Endothelial cell of umbilical vein (primary cell): ENCODE measurements at regions not wholly inside any gene's neighbourhood (a gene's known extent, or its start where the extent isn't known, plus 50 kb on each side); places are given as distances from the start of the nearest gene placed in this dataset.

Experiments
- BruUV-seq: library from RNA; stranded (reverse); fragments of 400-500 nt; replicated peaks from 2 replicates; lab custom pipeline; 2021; lab: Mats Ljungman, UMichigan
- CTCF ChIA-PET: fragments of 300-600, 350-600 bp; sonication (Branson Sonifier 250); formaldehyde crosslinking; loops from one replicate; lab custom pipeline; 2021; ENCODE audit warnings: antibody characterized with exemption, inconsistent platforms; lab: Charles Lee
- POLR2A ChIA-PET: fragments of 300-600, 350-600 bp; sonication (Branson Sonifier 250); formaldehyde crosslinking; loops from one replicate; lab custom pipeline; 2021; ENCODE audit warnings: antibody characterized with exemption, inconsistent platforms; lab: Charles Lee
- DNase-seq: peaks from one replicate; pipeline ENCODE4 v3.0.0-alpha.2; 2011; ENCODE audit warnings: low read depth, low spot score
- FAIRE-seq: peaks from 2 replicates; lab custom pipeline; 2011; peaks lifted over from hg19 to GRCh38; lab: Jason Lieb, UNC
- H2AFZ ChIP-seq: 2 replicates; pipeline ENCODE4 v1.6.0; 2012; ENCODE audit warnings: low read depth, low read length, control low read depth, inconsistent platforms
- H3K27ac ChIP-seq: 2 replicates; pipeline ENCODE4 v1.5.1; 2011; ENCODE audit warnings: low read depth, mild to moderate bottlenecking, control low read depth, low read length, moderate library complexity; ENCODE audit not compliant: insufficient read depth
- H3K27me3 ChIP-seq, 2 experiments: 2 replicates each; pipeline versions ENCODE4 v1.6.0 to v1.6.1; 2011; ENCODE audit warnings: low read length in 2 of 2, mixed read lengths in 1 of 2; ENCODE audit not compliant: control insufficient read depth in 2 of 2, insufficient read depth in 2 of 2
- H3K36me3 ChIP-seq, 2 experiments: 2 replicates in 1 of 2; 3 replicates in 1 of 2; pipeline ENCODE4 v1.5.1; 2011; ENCODE audit warnings: low read length in 2 of 2, mild to moderate bottlenecking in 1 of 2, moderate library complexity in 1 of 2; ENCODE audit not compliant: control insufficient read depth in 2 of 2, insufficient read depth in 2 of 2; ENCODE audit errors: extremely low read depth in 1 of 2
- H3K4me1 ChIP-seq: 3 replicates; pipeline ENCODE4 v1.5.1; 2011; ENCODE audit warnings: mild to moderate bottlenecking, low read length; ENCODE audit not compliant: control insufficient read depth, insufficient read depth; ENCODE audit errors: extremely low read depth
- H3K4me2 ChIP-seq: 2 replicates; pipeline ENCODE4 v1.6.1; 2011; ENCODE audit warnings: low read length, control low read depth, mixed read lengths; ENCODE audit not compliant: insufficient read depth
- H3K4me3 ChIP-seq, 3 experiments: fragments of 200-600 bp in 1 of 3; sonication (generic), shearing (Covaris generic) in 1 of 3; replicated peaks in 1 of 3; 2 replicates each; pipeline ENCODE4 v1.5.1; 2011 to 2016; ENCODE audit warnings: control low read depth in 3 of 3, low read length in 3 of 3, mild to moderate bottlenecking in 2 of 3, inconsistent platforms in 1 of 3, low read depth in 1 of 3, moderate library complexity in 1 of 3; ENCODE audit not compliant: insufficient read depth in 1 of 3
- H3K79me2 ChIP-seq: 2 replicates; pipeline ENCODE4 v1.6.0; 2012; ENCODE audit warnings: low read length, inconsistent platforms; ENCODE audit not compliant: control insufficient read depth, insufficient read depth
- H3K9ac ChIP-seq: replicated peaks from 2 replicates; pipeline ENCODE3; 2011; ENCODE audit warnings: low read length, control low read depth; ENCODE audit not compliant: insufficient read depth; ENCODE audit errors: extremely low read depth
- H3K9me1 ChIP-seq: replicated peaks from 3 replicates; pipeline ENCODE4 v1.6.0; 2011; ENCODE audit warnings: mild to moderate bottlenecking, low read length; ENCODE audit not compliant: control insufficient read depth, insufficient read depth; ENCODE audit errors: extremely low read depth
- H3K9me3 ChIP-seq: replicated peaks from 2 replicates; pipeline ENCODE4 v1.5.1; 2012; ENCODE audit warnings: low read length, inconsistent platforms; ENCODE audit not compliant: control insufficient read depth, insufficient read depth
- H4K20me1 ChIP-seq: replicated peaks from 2 replicates; pipeline ENCODE3; 2011; ENCODE audit warnings: mild to moderate bottlenecking, low read length; ENCODE audit not compliant: control insufficient read depth, insufficient read depth; ENCODE audit errors: extremely low read depth
- CTCF ChIP-seq, 2 donors: IDR thresholded peaks; 1 replicate in 1 of 2; 2 replicates in 1 of 2; pipeline ENCODE4 v1.5.1; 2011; ENCODE audit warnings: low read length in 2 of 2, mild to moderate bottlenecking in 2 of 2, moderate library complexity in 2 of 2, control low read depth in 1 of 2, inconsistent platforms in 1 of 2, low read depth in 1 of 2; ENCODE audit not compliant: insufficient read depth in 1 of 2; ENCODE audit errors: extremely low read depth in 1 of 2
- EZH2 ChIP-seq: IDR thresholded peaks from 2 replicates; pipeline ENCODE4 v1.6.1; 2012; ENCODE audit warnings: borderline replicate concordance, low read depth, mild to moderate bottlenecking, moderate library complexity, low read length, inconsistent platforms; ENCODE audit not compliant: severe bottlenecking
- FOS ChIP-seq: IDR thresholded peaks from 2 replicates; pipeline ENCODE4 v1.6.1; 2011; ENCODE audit warnings: mild to moderate bottlenecking, low read length, moderate library complexity, borderline replicate concordance; ENCODE audit not compliant: insufficient read depth
- GATA2 ChIP-seq: IDR thresholded peaks from 2 replicates; pipeline ENCODE4 v1.7.0; 2011; ENCODE audit warnings: low read depth, mild to moderate bottlenecking, moderate library complexity, mixed read lengths, low read length; ENCODE audit not compliant: insufficient read length, insufficient read depth
- JUN ChIP-seq: IDR thresholded peaks from 2 replicates; pipeline ENCODE4 v1.6.1; 2011; ENCODE audit warnings: borderline replicate concordance, low read depth; ENCODE audit not compliant: insufficient read length, insufficient read depth
- MAX ChIP-seq: IDR thresholded peaks from 2 replicates; pipeline ENCODE4 v1.6.1; 2011; ENCODE audit not compliant: insufficient read depth, insufficient read length
- MYC ChIP-seq: IDR thresholded peaks from one replicate; pipeline ENCODE4 v1.6.1; 2011; ENCODE audit warnings: mild to moderate bottlenecking, low read depth, low read length
- POLR2A ChIP-seq: IDR thresholded peaks from 2 replicates; pipeline ENCODE4 v1.6.1; 2012; ENCODE audit warnings: low read depth, mild to moderate bottlenecking, control low read depth, low read length
- POLR2AphosphoS5 ChIP-seq: IDR thresholded peaks from 2 replicates; pipeline ENCODE4 v1.6.1; 2012; ENCODE audit warnings: low read depth, mild to moderate bottlenecking, control low read depth, low read length, moderate library complexity; ENCODE audit not compliant: insufficient read depth
- dilution Hi-C: fragments of 300-500 bp; cut with MboI; formaldehyde crosslinking; loops from one replicate; pipeline ENCODE4 v1.15.0; 2019; ENCODE audit warnings: low sequenced_read_pairs; ENCODE audit not compliant: extremely low pct_ligation_motif_present
- intact Hi-C: fragments of 100-400 bp; cut with micrococcal nuclease; formaldehyde crosslinking; loops from one replicate; pipeline ENCODE4 v1.10.0; 2022

- Histone ChIP-seq H3K9me1 (no peaks in the 10 kb centered on the region), H3K4me2 (peak overlapping the region; percentile 34), H2AFZ (no peak overlapping the region), H3K9me3 (no peaks in the 10 kb centered on the region), H4K20me1 (no peaks in the 10 kb centered on the region), H3K79me2 (no peaks in the 10 kb centered on the region), H3K9ac (no peak overlapping the region), H3K4me1 (peaks cover 22% of the 10 kb centered on the region), H3K27me3 (peaks cover 0 to 2% of the 10 kb centered on the region in 2 experiments), H3K27ac (peak overlapping the region; percentile 13), H3K4me3 (no peak overlapping the region), H3K36me3 (no peaks in the 10 kb centered on the region)
- ChIA-PET POLR2A (interaction anchor here (0.8 to 1.4 kb wide), 2 partner anchors 15 to 37 kb away, joined by 3 to 4 read pairs; no protein-coding TSS in a partner anchor), CTCF (interaction anchor here (1.1 to 1.6 kb wide), 5 partner anchors 9 to 66 kb away, joined by 3 to 8 read pairs (median 4); no protein-coding TSS in a partner anchor)
- no peak for DNase-seq
- no peak for TF ChIP-seq JUN
- no peak for TF ChIP-seq MYC
- no peak for TF ChIP-seq FOS
- TF ChIP-seq EZH2, result no peak
- no peak for TF ChIP-seq POLR2A
- TF ChIP-seq POLR2AphosphoS5, result no peak
- TF ChIP-seq CTCF (IDR thresholded peaks at IDR 0.05; ENCODE audit: extremely low read depth in 1 of 2, insufficient read depth in 1 of 2, low read depth in 1 of 2, low read length in 2 of 2), result no peak
- no peak for TF ChIP-seq GATA2
- no peak for TF ChIP-seq MAX
- dilution Hi-C loops (no loop called here), intact Hi-C loops (loop anchor here (1.0 kb wide), 2 partner anchors 37 to 54 kb away; no protein-coding TSS in a partner anchor)
- BruUV-seq, result no TSS peak
- no peak for FAIRE-seq
These were observed 326.0 kb downstream of the MN1 start for GRCh38 chr22:27475548-27475897.
